HG02588 (cell line): ENCODE measurements at regions not wholly inside any gene's neighbourhood (a gene's known extent, or its start where the extent isn't known, plus 50 kb on each side); places are given as distances from the start of the nearest gene placed in this dataset.
"Not testable (repeated sequence)": the region's sequence is repeated elsewhere in the genome, so short reads cannot be mapped to it uniquely, and the experiment has no call there.

Experiments
- ATAC-seq: cut with Tn5 transposase; IDR thresholded peaks from one replicate; pipeline ENCODE4 v1.9.1; 2021; ENCODE audit warnings: mild to moderate bottlenecking, moderate library complexity; ENCODE audit not compliant: unreplicated experiment

DNA sequence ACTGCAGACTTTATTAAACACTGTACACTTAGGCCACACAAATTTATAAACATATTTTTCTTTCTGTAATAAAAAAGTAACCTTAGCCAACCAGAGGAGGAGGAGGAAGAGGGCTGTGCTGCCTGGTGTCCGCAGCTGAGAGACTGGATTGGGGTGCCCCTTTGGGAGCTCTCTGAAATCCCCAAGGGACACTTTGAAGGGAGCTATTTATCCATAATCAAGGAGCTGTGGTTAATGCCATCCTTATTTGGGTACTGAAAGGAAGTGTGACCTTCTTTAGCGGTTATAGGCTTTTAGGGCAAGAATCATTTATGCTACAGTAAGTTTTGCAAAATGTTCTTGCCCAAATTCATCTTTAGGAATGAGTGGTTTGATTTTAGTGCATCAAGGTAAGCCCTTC, 125.8 kb downstream of the RASSF10 start:
- no peak for ATAC-seq

DNA sequence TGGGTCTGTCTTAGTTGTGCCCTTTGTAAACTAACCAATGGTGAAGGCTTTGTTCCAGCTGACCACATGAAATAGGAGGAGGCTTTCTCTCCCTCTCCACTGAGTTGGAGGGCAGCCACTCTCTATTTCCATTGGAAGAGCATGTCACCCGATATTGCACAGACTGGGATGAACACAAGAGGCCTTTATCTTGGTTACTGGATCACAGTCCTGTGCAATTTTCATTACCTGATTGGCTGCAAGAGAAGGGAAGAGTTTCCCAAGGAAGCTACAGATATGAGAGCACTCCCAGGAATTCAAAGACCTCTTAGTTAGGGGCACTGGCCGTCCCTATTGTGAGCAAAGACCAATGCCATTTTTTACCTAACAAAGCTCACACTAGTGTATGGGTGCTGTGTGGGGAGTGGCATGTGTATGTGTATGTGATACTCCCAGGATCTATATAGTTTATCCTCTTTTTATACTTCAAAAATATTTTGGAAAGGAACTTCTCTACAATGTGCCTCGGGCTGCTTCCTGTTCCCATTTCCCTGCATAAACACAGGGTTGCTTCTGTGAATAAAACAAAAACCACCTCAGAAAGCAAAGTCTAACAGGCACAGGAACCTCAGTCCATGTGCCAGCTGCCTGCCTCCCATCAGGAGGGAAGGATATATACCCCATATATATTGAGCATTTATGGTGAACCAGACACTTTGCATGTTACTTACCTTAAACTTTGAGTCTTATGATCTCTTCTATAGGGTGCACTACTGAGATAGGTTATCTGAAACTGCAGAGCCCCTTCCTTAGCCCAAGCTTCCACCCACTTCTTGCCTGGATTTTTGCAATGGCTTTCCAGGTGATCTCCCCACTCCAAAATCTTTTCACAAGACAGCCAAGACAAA, 126.5 kb downstream of the RASSF10 start:
- ATAC-seq, result no peak

DNA sequence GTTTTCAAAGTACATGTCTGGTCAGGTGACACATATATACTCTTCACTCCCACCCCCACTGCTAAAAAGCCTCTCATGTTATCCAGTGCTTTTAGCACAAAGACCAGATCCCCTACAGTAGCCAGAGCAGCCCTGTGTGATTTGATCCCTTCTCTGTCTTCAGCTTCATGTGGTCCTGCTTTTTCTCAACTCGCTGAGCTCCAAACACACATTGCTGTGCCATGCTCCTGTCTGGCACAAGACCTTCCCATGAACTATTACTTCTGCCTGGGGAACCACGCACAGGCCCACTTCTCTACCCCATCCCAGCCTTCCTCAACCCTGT, 127.1 kb downstream of the RASSF10 start:
- no peak for ATAC-seq

DNA sequence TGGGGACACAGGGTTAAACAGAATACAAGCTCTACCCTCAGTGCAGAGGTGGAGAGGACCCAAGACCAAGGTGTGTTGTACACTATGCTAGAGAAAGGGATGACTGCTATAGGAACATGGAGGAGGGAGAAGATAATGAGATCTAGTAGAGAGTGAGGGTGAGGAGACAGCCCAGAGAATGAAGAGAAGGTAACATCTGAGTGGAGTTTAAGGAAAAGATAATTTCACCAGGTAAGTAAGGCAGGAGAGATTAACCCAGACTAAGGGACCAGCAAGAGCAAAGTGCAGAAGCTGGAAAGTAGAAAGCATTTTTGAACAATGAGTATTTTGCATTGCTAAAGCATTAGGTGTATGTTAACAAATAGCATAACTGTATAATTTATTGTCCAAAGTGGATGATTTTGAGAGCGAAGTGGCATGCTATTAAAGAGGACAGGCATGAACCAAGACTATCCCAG, 128.8 kb downstream of the RASSF10 start:
- ATAC-seq, result no peak

DNA sequence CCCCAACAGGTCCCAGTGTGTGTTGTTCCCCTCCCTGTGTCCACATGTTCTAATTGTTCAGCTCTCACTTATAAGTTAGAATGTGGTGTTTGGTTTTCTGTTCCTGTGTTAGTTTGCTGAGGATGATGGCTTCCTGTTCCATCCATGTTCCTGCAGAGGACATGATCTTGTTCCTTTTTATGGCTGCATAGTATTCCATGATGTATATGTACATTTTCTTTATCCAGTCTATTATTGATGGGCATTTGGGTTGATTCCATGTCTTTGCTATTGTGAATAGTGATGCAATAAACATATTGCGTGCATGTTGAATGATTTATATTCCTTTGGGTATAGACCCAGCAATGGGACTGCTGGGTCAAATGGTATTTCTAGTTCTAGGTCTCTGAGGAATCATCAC, 130.0 kb downstream of the RASSF10 start:
- ATAC-seq, result not testable (repeated sequence)

DNA sequence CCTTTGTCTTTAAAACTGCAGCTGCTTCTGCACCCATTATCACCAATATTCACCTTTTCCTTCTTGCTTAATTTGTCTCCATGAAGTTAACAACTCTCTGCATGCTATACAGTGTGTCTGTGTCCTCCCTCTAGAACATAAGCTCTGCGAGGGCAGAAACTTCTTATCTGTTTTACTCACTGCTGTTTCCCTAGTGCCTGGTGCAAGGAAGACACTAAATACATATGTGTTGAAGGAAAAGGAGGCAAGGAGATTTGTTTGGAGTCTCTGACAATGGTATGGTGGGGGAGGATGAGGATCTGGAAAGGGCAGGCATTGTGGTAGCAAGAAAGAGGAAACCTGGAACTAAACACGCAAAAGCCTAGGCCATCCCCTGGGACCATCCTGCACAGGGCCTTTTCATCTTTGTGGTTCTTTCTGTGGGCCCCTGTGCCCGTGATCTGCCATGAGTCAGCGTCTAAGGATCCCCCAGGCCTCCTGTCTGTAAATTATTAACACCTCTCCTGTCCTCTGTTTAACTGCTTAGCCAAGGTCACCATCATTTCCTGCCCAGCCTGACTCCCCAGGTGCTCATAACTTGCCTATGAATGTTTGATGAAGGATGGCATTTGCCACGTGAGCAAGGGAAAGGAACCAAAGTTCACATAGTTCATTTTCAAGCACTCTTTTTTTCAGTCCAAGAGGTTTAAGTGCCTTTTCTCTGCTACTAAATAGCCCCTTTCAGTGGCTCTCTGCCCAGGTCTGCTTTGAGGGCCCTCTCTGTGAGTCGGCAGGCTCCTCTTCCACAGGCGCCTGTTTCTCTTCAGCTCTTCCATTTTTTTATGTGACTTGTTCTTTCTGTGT, 131.1 kb downstream of the RASSF10 start:
- peak; percentile 68 for ATAC-seq

DNA sequence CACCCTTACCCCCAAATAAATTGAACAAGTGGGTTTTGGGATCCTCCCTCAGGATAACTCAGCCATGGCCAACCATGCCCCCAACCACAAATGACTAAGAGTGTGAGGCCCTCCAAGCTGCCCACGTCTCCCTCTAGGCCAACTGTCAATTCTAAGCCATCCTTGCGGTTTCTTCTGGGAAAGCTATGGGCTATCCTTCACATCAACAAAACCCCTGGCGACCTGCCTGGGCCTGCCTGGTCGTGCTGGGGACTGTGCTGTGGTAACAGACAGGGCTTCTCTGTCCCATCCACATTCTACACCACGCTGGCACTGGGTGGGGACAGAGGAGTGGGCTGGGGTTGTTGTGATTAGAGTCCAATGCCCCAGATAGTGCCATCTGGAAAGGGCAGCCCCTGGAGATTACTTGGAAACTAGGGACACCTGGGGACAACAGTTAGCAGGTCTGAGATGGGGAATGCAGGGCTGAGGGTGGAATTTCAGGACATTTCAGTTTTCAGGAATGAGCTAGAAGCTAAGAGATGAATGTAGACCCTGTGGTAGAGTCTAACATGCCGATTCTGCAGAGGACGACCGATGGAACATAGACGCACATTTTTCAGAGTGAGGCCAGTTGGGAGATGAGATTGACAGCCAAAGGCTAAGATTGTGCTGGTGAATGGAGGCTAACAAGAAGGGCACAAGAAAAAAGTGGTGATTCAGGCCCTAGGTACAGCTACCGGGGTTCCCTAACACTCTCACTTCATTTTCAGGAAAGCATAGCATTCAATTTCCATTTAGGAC, 131.9 kb downstream of the RASSF10 start:
- ATAC-seq, result peak; percentile 10

DNA sequence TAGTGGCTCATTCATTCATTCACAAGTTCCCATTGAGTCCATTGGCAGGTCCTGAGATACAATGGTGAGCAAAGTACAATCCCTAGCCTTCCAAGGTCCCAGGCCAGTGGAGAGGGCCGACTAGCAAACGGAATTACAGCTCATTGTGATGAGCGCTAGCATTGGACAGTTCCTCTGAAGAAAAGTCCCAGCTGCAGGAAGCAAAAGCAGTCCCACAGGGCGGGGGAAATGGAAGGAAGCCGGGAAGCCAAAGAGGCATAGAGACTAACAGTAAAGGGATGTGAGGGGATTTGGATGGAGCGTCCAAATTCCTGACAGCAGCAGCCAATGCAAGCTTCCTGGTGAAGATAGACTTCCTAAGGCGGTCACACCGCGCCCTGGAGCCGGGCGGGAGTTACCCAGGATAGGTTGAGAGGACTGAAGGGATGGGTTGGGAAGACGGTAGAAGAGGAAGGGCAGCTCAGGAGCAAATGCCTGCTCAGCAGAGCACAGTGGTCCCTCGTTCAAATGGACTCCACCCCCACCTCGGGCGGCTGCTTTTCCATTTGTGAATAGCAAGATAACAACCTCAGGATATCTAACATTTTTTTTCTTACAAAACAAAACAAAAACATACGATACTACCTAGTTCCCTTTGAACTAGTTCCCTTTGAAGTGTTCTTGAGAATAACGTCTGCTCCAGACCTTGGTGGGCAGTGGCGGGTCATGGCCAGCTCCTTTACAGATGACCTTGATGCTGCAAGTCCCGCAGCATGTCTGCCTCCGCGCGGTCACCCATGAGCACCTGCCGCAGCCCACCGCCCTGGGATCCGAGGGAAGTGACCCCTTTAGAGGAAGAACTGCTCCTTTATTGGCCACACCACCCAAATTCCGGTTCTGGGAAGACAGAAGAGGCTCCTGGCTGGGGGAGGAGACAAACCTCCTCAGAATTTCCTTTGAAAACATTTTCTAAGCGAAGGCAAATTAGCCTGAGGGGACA, 132.9 kb downstream of the RASSF10 start:
- no peak for ATAC-seq

DNA sequence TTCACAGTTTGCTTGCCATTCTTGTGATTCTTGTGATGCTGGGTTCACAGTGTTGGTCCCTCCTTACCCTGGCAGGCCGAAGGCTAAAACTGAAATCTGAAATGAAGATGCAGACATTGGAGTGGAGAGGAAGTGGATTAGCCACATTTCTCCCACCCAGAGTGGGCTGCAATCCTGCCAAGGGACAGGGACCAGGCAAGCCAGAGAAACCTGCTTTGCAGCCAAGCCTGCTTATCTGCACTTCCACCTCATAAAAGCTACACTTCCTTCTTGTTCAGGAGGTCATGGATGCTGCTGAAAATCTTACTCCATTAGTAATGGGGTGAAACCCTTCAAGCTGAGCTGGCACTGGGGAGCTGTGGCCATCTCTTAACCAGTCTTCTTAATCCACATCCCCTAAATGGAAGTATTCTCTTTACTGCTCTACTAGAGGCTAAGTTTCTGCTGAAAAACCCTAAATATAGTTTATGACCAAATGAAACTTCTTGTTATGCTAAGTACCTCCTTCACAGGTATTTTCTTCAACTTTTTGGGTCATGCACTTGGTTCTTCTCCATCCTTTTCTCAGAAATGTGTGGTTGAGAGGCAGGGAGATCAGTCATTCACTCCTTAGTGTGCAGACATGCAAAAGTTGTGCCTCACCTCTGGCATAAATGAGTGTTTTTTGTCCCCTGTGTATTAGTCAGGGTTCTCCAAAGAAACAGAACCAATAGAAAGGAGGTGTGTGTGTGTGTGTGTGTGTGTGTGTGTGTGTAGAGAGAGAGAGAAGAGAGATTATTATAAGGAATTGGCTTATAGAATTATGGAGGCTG, 133.9 kb upstream of the BMAL1 start:
- no peak for ATAC-seq

DNA sequence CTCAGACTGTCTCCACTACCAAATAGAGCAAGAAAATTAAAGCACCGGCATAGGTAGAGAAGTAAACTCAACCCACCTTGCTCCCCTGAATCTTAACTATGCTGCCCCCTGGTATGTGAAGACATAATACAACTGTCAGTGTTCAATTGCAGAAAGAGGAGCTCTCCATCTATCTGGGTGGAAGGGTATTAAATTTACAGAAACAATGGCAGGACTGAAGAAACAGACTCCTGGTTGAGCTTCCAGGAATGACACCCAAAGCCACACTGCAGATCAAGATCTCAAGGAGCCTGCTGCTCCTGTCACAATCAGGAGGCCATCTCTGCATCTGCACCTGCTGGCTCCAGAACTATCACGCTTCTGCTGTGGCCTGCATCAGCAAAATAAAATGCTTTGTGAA, 132.1 kb upstream of the BMAL1 start:
- ATAC-seq, result no peak

DNA sequence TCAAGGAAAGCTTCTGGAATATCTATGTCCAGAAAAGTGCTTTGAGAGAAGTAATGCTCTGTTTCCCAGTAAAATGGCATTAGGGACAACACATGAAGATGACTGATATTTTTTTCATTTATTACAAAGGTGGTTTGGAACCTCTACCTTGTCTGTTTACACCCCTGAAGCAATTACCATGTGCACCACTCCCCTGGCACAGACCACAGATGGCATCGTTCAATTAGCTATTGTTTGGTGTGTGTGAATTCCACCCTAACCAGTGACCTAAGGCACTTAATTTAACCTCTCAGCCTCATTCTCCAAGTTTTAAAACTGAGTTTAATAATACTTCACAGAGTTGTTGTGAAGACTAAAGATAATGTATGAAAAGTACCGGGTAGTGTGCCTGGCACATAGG, 127.6 kb upstream of the BMAL1 start:
- no peak for ATAC-seq

DNA sequence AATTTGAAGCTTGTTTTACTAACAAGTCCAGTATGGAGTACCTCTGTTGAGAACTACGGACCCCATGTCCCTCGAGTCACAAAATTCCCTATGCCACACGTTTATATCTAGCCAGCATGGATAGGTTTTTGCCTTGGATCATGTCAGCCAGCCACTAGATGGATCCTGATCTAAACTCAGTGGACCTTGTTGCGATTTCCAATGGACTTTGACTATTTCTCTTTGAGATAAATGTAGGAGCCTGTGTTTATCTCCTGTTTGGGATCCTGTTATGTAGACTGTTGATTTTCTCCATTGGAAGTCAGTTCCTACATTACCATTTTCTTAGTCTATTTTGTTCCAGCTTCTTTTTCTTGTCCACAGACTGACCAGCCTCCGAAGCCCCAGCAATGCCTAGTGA, 127.1 kb upstream of the BMAL1 start:
- ATAC-seq, result no peak

DNA sequence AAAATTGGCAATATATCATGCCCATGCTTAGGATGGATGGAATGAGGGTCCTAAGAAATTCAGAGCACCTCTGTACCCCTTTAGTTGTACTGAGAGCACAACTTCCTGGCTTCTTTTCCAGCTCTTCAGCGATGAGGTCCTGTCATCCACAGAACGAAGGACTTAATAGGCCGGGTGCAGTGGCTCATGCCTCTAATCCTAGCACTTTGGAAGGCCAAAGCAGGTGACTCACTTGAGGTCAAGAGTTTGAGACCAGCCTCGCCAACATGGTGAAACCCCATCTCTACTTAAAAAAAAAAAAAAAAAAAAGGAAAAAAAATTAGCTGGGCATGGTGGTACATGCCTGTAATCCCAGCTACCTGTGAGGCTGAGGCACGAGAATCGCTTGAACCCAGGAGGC, 125.3 kb upstream of the BMAL1 start:
- no peak for ATAC-seq

DNA sequence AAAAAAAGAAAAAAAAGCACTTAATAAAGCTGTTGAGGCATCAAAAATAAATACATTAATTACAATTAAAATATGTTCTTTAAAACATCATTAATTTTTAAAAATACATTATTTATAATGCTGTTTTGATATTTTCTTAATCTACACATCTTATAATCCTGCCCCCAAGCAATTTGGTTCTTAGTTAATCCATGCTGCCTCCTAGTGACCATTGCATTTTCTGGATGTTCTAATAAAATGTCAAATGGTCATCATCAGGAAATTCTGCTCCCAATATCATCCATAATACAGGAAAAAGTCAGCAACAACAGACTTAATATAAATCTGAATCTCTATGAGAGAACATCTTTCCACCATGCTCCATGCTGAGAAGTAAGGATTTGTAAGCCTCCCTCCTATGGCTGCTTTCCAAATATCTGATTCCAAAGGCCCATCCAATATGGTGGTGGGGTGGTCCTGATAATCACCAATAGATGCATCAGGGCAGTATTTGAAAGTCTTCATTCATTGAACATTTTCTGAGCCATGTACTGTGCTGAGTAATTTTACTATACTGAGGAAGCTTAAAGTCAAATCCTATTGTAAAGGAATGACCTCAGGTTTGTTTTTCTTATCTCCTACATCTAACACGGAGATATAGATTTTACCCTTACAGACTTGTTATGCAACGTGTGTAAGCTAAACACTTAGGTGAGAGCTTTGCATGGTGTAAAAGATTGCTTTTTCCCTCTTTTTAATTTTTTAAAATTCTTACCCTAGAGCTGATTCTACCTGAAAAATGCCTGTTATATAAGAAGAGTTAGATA, 124.7 kb upstream of the BMAL1 start:
- no peak for ATAC-seq

DNA sequence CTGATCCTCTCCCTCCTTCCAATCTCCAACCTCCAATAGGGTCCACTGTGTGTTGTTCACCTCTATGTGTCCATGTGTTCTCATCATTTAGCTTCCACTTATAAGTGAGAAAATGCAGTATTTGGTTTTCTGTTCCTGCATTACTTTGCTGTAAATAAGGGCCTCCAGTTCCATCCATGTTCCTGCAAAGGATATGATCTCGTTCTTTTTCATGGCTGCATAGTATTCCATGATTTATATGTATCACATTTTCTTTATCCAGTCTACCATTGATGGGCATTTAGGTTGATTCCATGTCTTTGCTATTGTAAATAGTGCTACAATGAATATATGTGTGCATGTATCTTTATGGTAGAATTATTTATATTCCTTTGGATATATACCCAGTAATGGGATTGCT, 123.2 kb upstream of the BMAL1 start:
- ATAC-seq, result not testable (repeated sequence)

DNA sequence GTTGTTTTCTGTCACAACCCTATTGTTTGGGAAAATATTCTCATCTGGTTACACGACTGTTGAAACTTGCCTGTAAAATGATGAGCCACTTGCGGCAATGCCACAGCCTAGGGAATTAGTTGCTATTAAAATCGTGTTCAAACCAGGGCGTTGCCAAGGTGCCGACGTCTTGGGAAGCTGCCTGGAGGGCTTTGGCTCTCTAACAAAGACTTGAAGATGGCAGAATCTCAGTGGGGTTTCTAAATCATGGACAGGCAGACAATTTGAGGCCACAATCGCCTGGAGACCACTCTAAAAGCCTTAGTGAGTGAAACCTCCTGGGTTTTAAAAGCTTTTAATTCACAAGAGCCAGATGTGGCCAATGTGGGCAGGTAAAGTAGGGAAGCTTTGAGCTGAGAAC, 117.2 kb upstream of the BMAL1 start:
- no peak for ATAC-seq

DNA sequence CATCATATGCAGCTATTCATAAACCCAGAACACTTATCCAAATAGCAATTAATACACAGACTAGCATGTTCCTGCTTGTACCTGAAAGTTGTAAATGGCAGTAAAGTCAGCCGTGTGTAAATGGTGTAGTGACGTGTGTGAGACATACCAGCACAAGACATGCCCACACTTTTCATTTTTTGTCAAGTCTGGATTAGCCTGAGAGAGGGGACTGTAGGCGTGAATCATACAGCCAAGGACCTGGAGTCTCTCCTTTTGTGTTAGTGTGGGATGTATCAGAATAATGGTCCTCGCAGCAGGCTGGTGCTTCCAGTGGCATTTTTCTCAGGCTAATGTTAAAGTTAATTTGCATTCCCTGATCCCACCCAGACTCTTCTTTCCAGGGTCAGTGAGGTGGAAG, 116.8 kb upstream of the BMAL1 start:
- no peak for ATAC-seq

DNA sequence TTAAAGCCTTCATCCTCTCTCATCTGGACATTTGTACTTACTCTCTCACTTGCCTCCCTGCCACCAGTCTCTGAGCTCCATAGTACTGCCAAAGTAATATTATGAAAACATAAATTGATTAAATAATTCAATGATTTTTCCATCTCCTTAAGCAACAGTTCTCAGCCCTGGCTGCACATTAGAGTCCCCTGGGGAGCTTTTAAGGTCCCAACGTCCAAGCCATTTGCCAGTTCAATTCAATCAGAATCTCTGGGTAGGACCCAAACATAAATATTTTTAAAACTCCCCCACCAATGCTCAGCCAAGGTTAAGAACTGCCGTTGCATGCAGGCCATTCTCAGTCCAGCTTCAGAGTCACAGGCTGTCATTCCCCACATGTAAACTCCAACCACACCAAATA, 114.4 kb upstream of the BMAL1 start:
- no peak for ATAC-seq

DNA sequence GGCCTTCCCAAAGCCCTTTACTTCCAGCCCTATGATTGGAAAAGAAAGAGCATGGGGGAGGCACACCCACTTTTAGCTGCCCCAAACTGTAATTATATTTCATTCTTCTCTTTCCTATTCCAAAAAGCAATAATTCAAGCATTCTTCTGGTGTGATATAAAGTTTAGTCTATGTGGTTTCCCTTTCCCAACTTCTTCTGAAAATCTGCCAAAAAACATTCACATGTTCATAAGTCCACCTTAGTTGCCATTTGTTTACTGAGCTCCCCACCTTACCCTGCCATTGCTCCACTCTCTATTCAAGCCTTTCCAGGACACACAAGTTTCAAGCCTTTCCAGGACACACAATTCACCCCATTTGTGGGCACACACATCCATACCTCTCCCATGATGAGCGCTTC, 111.6 kb upstream of the BMAL1 start:
- no peak for ATAC-seq
